GM12878 (cell line): ENCODE measurements at regions not wholly inside any gene's neighbourhood (a gene's known extent, or its start where the extent isn't known, plus 50 kb on each side); places are given as distances from the start of the nearest gene placed in this dataset.

Source experiments
- ATAC-seq: fragments of 200-7000 bp; cut with Tn5 transposase; 3 replicates; pipeline ENCODE4 v1.9.1; 2020; ENCODE audit warnings: mild to moderate bottlenecking, moderate library complexity
- BruUV-seq: library from RNA; stranded (reverse); fragments of 400-500 nt; replicated peaks from 2 replicates; lab custom pipeline; 2021; lab: Mats Ljungman, UMichigan
- CTCF ChIA-PET: fragments of 300-600 bp; sonication (Branson Sonifier 250); formaldehyde crosslinking; extraction: SDS; loops from one replicate; lab custom pipeline; 2021; ENCODE audit warnings: inconsistent platforms; lab: Yijun Ruan, JAX
- POLR2A ChIA-PET: fragments of 350-600 bp; formaldehyde crosslinking; extraction: SDS; loops from one replicate; lab custom pipeline; 2021; ENCODE audit warnings: inconsistent platforms; lab: Charles Lee
- RAD21 ChIA-PET: fragments of 300-600 bp; sonication (Branson Sonifier 250); formaldehyde crosslinking; loops from one replicate; lab custom pipeline; 2023; ENCODE audit warnings: antibody characterized with exemption; ENCODE audit not compliant: unreplicated experiment; lab: Charles Lee
- SMC1A ChIA-PET: fragments of 300-600 bp; sonication (Branson Sonifier 250); formaldehyde crosslinking; loops from one replicate; lab custom pipeline; 2023; ENCODE audit not compliant: unreplicated experiment, uncharacterized antibody; lab: Charles Lee
- DNase-seq: peaks from one replicate; pipeline ENCODE4 v3.0.0-alpha.2; 2011; ENCODE audit warnings: low read depth, low spot score
- FAIRE-seq: peaks from 3 replicates; lab custom pipeline; 2011; peaks lifted over from hg19 to GRCh38; lab: Jason Lieb, UNC
- H2AFZ ChIP-seq: 2 replicates; pipeline ENCODE4 v1.6.0; 2011; ENCODE audit warnings: low read depth, low read length, control low read depth; ENCODE audit not compliant: control insufficient read depth
- H3K27ac ChIP-seq: 2 replicates; pipeline ENCODE4 v1.5.1; 2011; ENCODE audit warnings: control low read depth; ENCODE audit not compliant: control insufficient read depth, insufficient read depth
- H3K27me3 ChIP-seq, 2 experiments: replicated peaks in 1 of 2; 2 replicates each; pipeline versions ENCODE4 v1.6.0 to v1.6.1; 2011; ENCODE audit warnings: low read length in 1 of 2; ENCODE audit not compliant: control insufficient read depth in 2 of 2, insufficient read depth in 2 of 2
- H3K36me3 ChIP-seq, 2 experiments: 2 replicates each; pipeline ENCODE4 v1.5.1; 2011; ENCODE audit warnings: low read length in 1 of 2; ENCODE audit not compliant: control insufficient read depth in 2 of 2, insufficient read depth in 2 of 2
- H3K4me1 ChIP-seq: 2 replicates; pipeline ENCODE4 v1.6.1; 2011; ENCODE audit warnings: mild to moderate bottlenecking, low read length, moderate library complexity, mixed read lengths; ENCODE audit not compliant: control insufficient read depth, insufficient read depth
- H3K4me2 ChIP-seq: 2 replicates; pipeline ENCODE4 v1.6.0; 2011; ENCODE audit warnings: control low read depth; ENCODE audit not compliant: control insufficient read depth, insufficient read depth
- H3K4me3 ChIP-seq: fragments of 200-600 bp; sonication (generic); 2 replicates; pipeline ENCODE4 v1.5.1; 2016
- H3K79me2 ChIP-seq: 2 replicates; pipeline ENCODE4 v1.6.0; 2011; ENCODE audit warnings: low read length; ENCODE audit not compliant: control insufficient read depth, insufficient read depth
- H3K9ac ChIP-seq: 2 replicates; pipeline ENCODE4 v1.8.0; 2011; ENCODE audit warnings: low read length, control low read depth, mixed read lengths; ENCODE audit not compliant: control insufficient read depth, insufficient read depth
- H3K9me3 ChIP-seq: replicated peaks from 3 replicates; pipeline ENCODE4 v1.5.1; 2011; ENCODE audit warnings: mild to moderate bottlenecking, low read length; ENCODE audit not compliant: control insufficient read depth, insufficient read depth
- H4K20me1 ChIP-seq: 2 replicates; pipeline ENCODE4 v1.6.0; 2011; ENCODE audit not compliant: control insufficient read depth, insufficient read depth
- HCFC1 ChIP-seq: fragments of 150-350 bp; IDR thresholded peaks from 2 replicates; pipeline ENCODE4 v1.6.1; 2014; ENCODE audit warnings: low read length
- ZBED1 ChIP-seq: IDR thresholded peaks from 2 replicates; pipeline ENCODE4 v1.6.1; 2016; ENCODE audit warnings: borderline replicate concordance
- ZBTB40 ChIP-seq: fragments of 450-650 bp; IDR thresholded peaks from 2 replicates; pipeline ENCODE4 v1.6.1; 2016; ENCODE audit warnings: mild to moderate bottlenecking, moderate library complexity, borderline replicate concordance
- WGBS: methylation state at CpG from one replicate; pipeline ENCODE4 v1.1.6; 2016; ENCODE audit warnings: low lambda C conversion rate; ENCODE audit not compliant: insufficient replicate concordance, insufficient coverage; ENCODE audit errors: missing lambda C conversion rate; 5-methylcytosine and 5-hydroxymethylcytosine counted together
- in situ Hi-C: fragments of 300-500 bp; cut with MboI; formaldehyde crosslinking; loops from 9 replicates; pipeline ENCODE4 v1.14.3; 2018; ENCODE audit warnings: mixed read lengths
- intact Hi-C: fragments of 100-400 bp; cut with micrococcal nuclease; formaldehyde crosslinking; loops from one replicate; pipeline ENCODE4 v1.14.2; 2022; ENCODE audit not compliant: unreplicated experiment

GRCh38 chr2:228344531-228344930, 163.0 kb upstream of the SPHKAP start:
- BruUV-seq, result no TSS peak
- FAIRE-seq, result no peak

More at GRCh38 chr2:228344531-228344930, 163.0 kb upstream of the SPHKAP start:
- Histone ChIP-seq H3K9me3 (no peaks in the 10 kb centered on the region), H2AFZ (no peak overlapping the region), H3K79me2 (no peaks in the 10 kb centered on the region), H3K36me3 (no peaks in the 10 kb centered on the region), H3K27ac (no peak overlapping the region), H3K4me2 (no peak overlapping the region), H3K27me3 (no peaks in the 10 kb centered on the region), H3K9ac (no peak overlapping the region), H3K4me1 (no peaks in the 10 kb centered on the region), H3K4me3 (no peak overlapping the region), H4K20me1 (no peaks in the 10 kb centered on the region)
- ChIA-PET POLR2A (no interaction called here), CTCF (no interaction called here), RAD21 (no interaction called here), SMC1A (no interaction called here)
- no peak for TF ChIP-seq ZBED1
- TF ChIP-seq HCFC1, result no peak
- no peak for TF ChIP-seq ZBTB40
- in situ Hi-C loops, result no loop called here
- 16% methylated on average over 2 of the region's 2 CpGs for WGBS
- DNase-seq, result no peak
- intact Hi-C loops, result no loop called here
- no peak for ATAC-seq
